HG02943 (cell line): ENCODE measurements at regions not wholly inside any gene's neighbourhood (a gene's known extent, or its start where the extent isn't known, plus 50 kb on each side); places are given as distances from the start of the nearest gene placed in this dataset.
"Not testable (repeated sequence)": the region's sequence is repeated elsewhere in the genome, so short reads cannot be mapped to it uniquely, and the experiment has no call there.

Source experiments
- ATAC-seq: cut with Tn5 transposase; IDR thresholded peaks from one replicate; pipeline ENCODE4 v1.9.1; 2021; ENCODE audit warnings: mild to moderate bottlenecking, low read depth, moderate library complexity; ENCODE audit not compliant: unreplicated experiment

GRCh38 chr5:10921160-10921559, 160.1 kb upstream of the DAP start:
- ATAC-seq: no peak

- no peak for ATAC-seq
These were observed 159.4 kb upstream of the DAP start for GRCh38 chr5:10920400-10920799.

DNA sequence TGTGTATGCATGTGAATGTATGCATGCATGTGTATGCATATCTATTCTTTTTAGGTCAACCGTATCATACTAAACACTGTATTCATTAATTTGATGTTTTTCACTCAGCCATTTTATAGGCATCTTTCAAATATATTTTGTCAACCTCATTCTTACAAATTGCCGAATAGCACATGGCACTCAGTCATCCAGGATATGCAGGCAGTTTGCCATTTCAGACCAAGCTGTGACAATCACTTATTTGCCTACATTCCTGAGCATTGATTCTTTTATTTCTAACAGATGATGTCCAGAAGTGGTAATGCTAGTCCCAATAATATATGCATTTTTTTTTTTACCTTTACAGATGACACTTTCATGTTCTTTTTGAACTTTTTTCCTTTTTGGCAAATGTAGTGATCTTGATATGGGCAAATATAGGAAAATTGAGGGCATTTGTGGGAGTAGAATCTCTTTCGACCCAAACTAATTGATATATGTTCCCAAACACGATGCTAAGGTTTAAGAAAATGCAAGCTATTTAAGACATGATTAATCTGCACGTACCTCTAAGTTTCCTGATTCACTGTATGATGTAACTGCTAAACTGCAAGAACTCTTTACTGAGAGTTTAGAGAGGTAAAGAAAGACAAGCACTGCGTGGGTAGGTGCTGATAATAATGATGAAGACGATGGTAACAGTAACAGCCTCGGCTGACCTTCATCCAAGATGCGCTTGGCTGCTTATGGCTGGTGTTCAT, 153.9 kb upstream of the DAP start:
- no peak for ATAC-seq

GRCh38 chr5:10913841-10914240, 152.8 kb upstream of the DAP start:
- no peak for ATAC-seq

GRCh38 chr5:10913181-10913810, 152.3 kb upstream of the DAP start:
- ATAC-seq: no peak

GRCh38 chr5:10912435-10912834, 151.4 kb upstream of the DAP start:
- no peak for ATAC-seq

GRCh38 chr5:10910261-10910660, 149.2 kb upstream of the DAP start:
- no peak for ATAC-seq

- ATAC-seq: no peak
These were observed 143.9 kb upstream of the DAP start for GRCh38 chr5:10904862-10905432.

GRCh38 chr5:10903786-10904560, 142.9 kb upstream of the DAP start:
- no peak for ATAC-seq

- no peak for ATAC-seq
These were observed 141.1 kb upstream of the DAP start for GRCh38 chr5:10902145-10902544.

DNA sequence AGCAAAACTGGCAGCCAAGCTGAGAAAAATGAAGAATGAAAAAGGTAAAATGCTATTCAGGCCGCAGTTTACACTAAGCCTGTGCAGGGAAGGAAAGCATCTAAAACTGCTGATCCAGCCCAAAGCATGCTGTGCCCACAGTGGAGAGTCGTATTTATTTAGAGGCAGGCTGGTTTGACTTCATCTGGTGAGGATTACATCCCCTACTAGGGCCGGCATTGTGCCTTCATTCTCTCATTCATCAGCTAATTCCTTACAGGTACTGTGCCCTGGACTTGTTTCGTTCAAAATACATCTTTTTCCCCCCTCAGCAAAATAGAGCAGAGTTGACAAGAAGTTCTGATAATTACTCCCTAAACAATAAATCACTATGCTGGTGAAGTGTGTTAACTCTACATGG, 137.5 kb upstream of the DAP start:
- ATAC-seq: no peak

DNA sequence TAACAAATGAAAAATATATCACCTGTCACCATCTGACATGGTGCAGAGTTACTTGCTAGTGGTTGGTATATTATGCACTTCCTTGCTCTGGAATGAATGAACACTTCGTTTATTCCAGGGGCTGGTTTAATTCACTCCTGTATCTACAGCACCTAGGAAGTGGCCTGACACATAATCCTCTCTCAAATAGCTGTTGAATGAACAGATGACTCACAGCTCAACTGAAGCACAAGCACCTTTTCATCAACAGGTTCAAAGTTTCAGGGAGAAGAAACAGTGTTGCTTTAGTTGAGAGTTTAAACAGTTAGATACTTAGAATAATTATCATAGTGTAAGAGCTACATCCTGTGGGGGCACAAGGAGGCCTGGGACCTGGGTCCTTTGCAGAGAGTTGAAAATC, 135.0 kb upstream of the DAP start:
- ATAC-seq: no peak

GRCh38 chr5:10894445-10895054, 133.5 kb upstream of the DAP start:
- no peak for ATAC-seq

- no peak for ATAC-seq
These were observed 131.8 kb upstream of the DAP start for GRCh38 chr5:10892911-10893215.

DNA sequence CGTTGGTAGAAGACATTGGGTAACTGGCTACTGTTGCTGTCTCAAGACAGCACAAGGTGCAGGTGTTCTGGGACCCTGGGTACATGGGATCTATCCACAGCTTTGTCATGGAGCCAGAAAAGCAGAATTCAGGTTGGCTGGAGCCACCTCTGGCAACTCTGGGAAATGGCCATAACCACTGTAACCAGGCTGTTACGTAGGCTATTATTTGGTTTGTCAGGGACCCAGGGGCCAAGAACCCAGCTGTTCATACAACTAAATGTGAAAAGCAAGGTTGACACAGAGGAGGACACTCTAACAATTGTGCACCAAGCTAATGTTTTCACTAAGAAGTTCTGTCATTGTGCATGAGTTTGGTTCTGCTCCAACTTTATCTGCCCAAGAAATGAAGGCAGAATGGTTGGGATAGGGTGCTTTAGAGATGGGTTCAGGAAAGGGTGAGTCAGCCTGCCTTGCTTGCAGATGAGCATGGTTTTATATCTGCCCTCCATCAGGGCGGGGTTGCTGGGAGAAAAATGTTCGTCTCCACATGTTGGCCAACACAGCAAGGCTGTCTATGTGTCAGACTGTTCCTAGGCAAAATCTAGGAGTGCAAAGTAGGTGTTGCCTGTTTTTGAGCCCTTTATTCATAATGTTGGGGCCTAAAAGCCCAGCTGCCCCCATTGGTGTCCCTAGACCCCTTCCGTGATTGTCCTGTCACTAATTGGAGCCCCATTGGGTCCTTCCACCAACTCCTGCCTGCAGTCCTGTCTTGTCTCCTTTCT, 131.3 kb upstream of the DAP start:
- ATAC-seq: no peak

- no peak for ATAC-seq
These were observed 130.2 kb upstream of the DAP start for GRCh38 chr5:10891193-10891592.

DNA sequence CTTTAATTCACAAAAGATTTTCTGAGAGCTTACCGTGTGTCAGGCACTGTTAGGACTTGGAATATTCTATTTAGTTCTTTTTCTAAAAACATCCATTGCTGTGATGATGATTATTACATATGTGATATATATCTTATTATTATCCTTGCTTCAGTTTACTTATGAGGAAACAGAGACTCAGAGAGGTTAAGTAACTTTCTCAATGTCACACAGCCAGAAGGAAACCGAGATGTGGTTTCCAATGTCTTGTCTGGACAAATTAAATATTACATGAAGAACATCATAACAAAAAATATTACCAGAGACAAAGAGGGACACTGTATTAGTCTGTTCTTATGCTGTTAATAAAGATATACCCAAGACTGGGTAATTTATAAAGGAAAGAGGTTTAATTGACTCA, 125.5 kb upstream of the DAP start:
- ATAC-seq: no peak

- no peak for ATAC-seq
These were observed 124.0 kb upstream of the DAP start for GRCh38 chr5:10885026-10885425.

DNA sequence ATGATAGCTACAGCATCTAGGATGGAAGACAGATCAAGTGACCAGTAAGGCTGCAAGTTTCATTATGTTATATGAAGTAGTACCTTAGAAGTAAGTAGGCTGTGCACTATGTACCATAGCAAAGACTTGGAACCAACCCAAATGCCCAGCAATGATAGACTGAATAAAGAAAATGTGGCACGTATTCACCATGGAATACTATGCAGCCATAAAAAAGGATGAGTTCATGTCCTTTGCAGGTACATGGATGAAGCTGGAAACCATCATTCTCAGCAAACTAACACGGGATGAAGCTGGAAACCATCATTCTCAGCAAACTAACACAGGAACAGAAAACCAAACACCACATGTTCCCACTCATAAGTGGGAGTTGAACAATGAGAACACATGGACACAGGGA, 122.9 kb upstream of the DAP start:
- ATAC-seq: not testable (repeated sequence)

GRCh38 chr5:10880934-10881333, 119.9 kb upstream of the DAP start:
- no peak for ATAC-seq
